GM18907 (cell line): ENCODE measurements at regions not wholly inside any gene's neighbourhood (a gene's known extent, or its start where the extent isn't known, plus 50 kb on each side); places are given as distances from the start of the nearest gene placed in this dataset.
A peak's percentile ranks its signal among the peaks of the same experiment; 100 is the strongest.
"Not testable (repeated sequence)": the region's sequence is repeated elsewhere in the genome, so short reads cannot be mapped to it uniquely, and the experiment has no call there.

ENCODE experiments used
- ATAC-seq: cut with Tn5 transposase; IDR thresholded peaks from one replicate; pipeline ENCODE4 v1.9.1; 2021; ENCODE audit warnings: mild to moderate bottlenecking, moderate library complexity; ENCODE audit not compliant: unreplicated experiment

GRCh38 chr1:245031041-245031440 lies 123.7 kb upstream of the KIF26B start:
- no peak for ATAC-seq

- ATAC-seq, result no peak
Measured at GRCh38 chr1:245026247-245026646, 128.5 kb upstream of the KIF26B start.

GRCh38 chr1:245025525-245025924 lies 129.3 kb upstream of the KIF26B start:
- no peak for ATAC-seq

GRCh38 chr1:245023222-245023621 lies 131.6 kb upstream of the KIF26B start:
- ATAC-seq, result no peak

- ATAC-seq, result no peak
Measured at GRCh38 chr1:245019910-245020486, 134.8 kb upstream of the KIF26B start.

GRCh38 chr1:245016700-245017099 lies 138.1 kb upstream of the KIF26B start:
- no peak for ATAC-seq

- no peak for ATAC-seq
Measured at GRCh38 chr1:245015031-245015430, 139.8 kb upstream of the KIF26B start.

GRCh38 chr1:245014247-245015029 lies 140.3 kb upstream of the KIF26B start:
- ATAC-seq, result no peak

- ATAC-seq, result no peak
Measured at GRCh38 chr1:245010018-245010614, 144.7 kb upstream of the KIF26B start.

GRCh38 chr1:245008761-245009160 lies 144.4 kb upstream of the HNRNPU start:
- ATAC-seq, result no peak

- ATAC-seq, result no peak
Measured at GRCh38 chr1:245007852-245008251, 143.5 kb upstream of the HNRNPU start.

GRCh38 chr1:245003246-245003645 lies 138.9 kb upstream of the HNRNPU start:
- no peak for ATAC-seq

GRCh38 chr1:245001252-245001651 lies 136.9 kb upstream of the HNRNPU start:
- ATAC-seq, result no peak

- ATAC-seq, result peak; percentile 63
Measured at GRCh38 chr1:245000872-245001188, 136.5 kb upstream of the HNRNPU start.

- not testable (repeated sequence) for ATAC-seq
Measured at GRCh38 chr1:244999644-245000043, 135.3 kb upstream of the HNRNPU start.

- no peak for ATAC-seq
Measured at GRCh38 chr1:244998717-244999346, 134.5 kb upstream of the HNRNPU start.

- ATAC-seq, result no peak
Measured at GRCh38 chr1:244995602-244996400, 131.5 kb upstream of the HNRNPU start.

GRCh38 chr1:244992833-244993232 lies 128.5 kb upstream of the HNRNPU start:
- no peak for ATAC-seq

- no peak for ATAC-seq
Measured at GRCh38 chr1:244989813-244990212, 125.5 kb upstream of the HNRNPU start.

GRCh38 chr1:244988521-244988920 lies 124.2 kb upstream of the HNRNPU start:
- no peak for ATAC-seq

GRCh38 chr1:244980605-244981004 lies 116.3 kb upstream of the HNRNPU start:
- ATAC-seq, result no peak
